GM19351 (cell line): ENCODE measurements at regions not wholly inside any gene's neighbourhood (a gene's known extent, or its start where the extent isn't known, plus 50 kb on each side); places are given as distances from the start of the nearest gene placed in this dataset.

ENCODE experiments used
- ATAC-seq: cut with Tn5 transposase; IDR thresholded peaks from one replicate; pipeline ENCODE4 v1.9.1; 2021; ENCODE audit warnings: mild to moderate bottlenecking, moderate library complexity; ENCODE audit not compliant: unreplicated experiment

DNA sequence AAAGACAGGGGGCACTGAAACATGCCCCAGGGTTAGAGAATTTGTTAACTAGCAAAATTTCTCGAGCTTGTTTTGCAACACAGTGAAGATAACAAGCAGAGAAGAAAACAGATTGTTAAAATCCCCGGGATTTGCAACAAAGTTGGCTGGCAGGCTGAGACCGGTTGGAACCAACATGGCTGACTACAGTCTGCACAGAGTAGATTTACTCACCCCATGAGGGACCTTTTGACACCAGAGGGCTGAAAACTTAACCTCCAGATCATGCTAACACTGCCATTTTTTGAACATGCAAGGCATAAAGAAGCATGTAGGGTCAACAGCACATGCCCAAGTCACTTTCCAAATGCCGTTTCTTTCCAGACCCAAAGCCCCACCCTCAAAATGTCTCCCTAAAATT lies 95.2 kb upstream of the TMEM26 start:
- ATAC-seq = no peak

DNA sequence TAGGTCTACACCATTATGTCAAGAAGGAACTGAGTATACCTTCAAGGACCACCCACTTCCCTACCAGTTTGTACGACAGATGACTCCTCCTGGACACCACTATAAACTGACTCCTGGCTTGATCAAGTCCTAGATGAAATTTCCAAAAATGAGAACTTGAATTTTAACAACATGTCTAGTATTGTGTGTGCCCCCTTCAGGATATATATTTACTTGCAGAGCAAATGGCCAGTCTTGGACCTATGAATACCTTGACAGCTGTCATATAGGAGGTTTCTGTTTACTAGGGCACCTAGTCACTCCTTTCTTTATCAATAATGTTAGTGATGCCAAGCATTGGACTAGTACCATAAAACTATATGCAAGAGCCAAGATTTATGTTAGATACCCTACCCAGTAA lies 94.1 kb upstream of the TMEM26 start:
- ATAC-seq = no peak

- ATAC-seq = no peak
Observed at GRCh38 chr10:61545170-61545569, 92.0 kb upstream of the TMEM26 start.

DNA sequence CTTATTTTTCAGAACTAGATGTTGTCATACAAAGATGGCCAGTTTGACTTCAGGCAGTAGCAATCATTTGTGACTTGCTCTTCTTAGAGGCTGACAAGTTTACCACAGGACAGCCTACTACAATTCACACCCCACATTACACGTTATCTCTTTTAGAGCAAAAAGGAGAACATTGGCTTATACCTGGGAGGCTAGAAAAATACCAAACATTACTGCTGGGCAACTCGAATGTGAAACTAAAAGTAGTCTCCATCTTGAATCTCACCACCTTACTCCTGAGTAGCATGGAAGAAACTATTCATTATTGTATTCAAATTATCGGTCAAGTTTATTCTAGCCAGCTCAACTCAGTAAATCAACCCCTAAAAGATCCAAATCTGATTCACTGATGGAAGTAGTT lies 90.7 kb upstream of the TMEM26 start:
- no peak for ATAC-seq

DNA sequence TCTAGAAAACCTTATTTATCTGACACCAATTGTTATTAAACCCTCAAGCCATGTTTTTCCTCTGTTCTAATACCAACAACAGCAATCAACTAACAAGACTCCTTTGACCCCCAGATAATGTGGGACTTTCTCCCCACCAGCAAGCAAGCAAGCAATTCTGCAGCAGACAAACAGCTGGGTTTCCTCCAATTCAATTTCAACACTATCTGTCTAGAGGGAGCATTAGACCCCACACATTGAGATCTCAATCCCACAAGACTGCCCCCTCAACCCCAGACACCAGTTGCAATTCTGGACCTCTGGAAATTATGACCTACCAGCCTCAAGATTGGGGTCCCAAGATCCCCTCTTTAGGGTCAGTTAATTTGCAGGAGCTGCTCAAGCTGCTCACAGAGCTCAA lies 89.4 kb upstream of the TMEM26 start:
- no peak for ATAC-seq

GRCh38 chr10:61541960-61542359 lies 88.8 kb upstream of the TMEM26 start:
- ATAC-seq = no peak

- no peak for ATAC-seq
Observed at GRCh38 chr10:61539876-61540275, 86.7 kb upstream of the TMEM26 start.

DNA sequence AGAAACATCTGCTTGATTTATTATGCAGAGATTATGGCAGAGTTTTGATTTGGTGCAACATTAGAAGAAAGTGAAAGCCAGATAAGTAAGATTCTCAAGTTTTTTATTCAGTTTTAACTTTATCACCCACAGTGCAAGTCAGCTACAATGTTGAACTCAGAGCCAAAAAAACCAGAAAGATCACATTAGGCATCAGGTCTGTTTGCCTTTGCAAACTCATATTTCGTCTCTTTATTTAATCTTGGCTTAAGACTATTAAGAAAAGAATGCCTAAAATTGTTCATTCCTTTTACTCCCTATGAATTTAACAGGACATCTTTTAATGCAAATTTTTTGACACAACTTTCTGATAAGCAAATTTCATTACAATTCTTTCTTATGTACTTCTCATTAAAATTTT lies 76.0 kb upstream of the TMEM26 start:
- ATAC-seq = no peak

DNA sequence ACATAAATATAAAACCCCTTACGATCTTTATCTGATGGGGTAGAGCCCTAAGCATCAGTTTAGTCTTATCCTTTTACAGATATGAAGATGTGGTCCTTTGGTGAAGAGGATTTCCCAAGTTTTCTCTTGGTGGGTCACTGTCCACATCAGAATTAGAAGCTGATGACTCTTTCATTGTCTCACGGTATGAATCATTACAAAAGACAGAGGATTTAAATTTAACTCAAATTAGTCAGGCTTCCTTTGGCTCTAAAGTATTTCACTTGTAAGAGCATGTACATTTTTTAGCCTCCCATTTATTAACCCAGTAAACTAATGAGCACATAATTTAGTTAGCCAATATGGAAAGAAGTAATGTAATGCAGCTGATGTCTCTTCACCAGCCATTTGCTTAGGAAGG lies 49.9 kb upstream of the TMEM26 start:
- ATAC-seq = no peak
